Skeletal muscle tissue (tissue), 3 donors: ENCODE measurements at regions not wholly inside any gene's neighbourhood (a gene's known extent, or its start where the extent isn't known, plus 50 kb on each side); places are given as distances from the start of the nearest gene placed in this dataset.

ENCODE experiments used
- H3K27ac ChIP-seq: one replicate; pipeline ENCODE4 v1.7.0; 2013; ENCODE audit warnings: mild to moderate bottlenecking, low read depth, low read length, inconsistent platforms
- H3K27me3 ChIP-seq, 3 donors: one replicate each; pipeline ENCODE4 v1.7.0; 2013; ENCODE audit warnings: low read length in 3 of 3; ENCODE audit not compliant: control insufficient read depth in 3 of 3, insufficient read depth in 3 of 3
- H3K36me3 ChIP-seq, 3 donors: one replicate each; pipeline ENCODE4 v1.7.0; 2013; ENCODE audit warnings: low read length in 3 of 3; ENCODE audit not compliant: control insufficient read depth in 3 of 3, insufficient read depth in 3 of 3
- H3K4me1 ChIP-seq, 3 donors: one replicate each; pipeline ENCODE4 v1.7.0; 2013; ENCODE audit warnings: low read length in 3 of 3, mild to moderate bottlenecking in 3 of 3; ENCODE audit not compliant: control insufficient read depth in 3 of 3, insufficient read depth in 3 of 3
- H3K4me3 ChIP-seq, 3 donors: one replicate each; pipeline ENCODE4 v1.7.0; 2013; ENCODE audit warnings: low read length in 3 of 3
- H3K9ac ChIP-seq, 3 donors: one replicate each; pipeline ENCODE4 v1.7.0; 2013; ENCODE audit warnings: low read length in 3 of 3, mild to moderate bottlenecking in 3 of 3, moderate library complexity in 2 of 3, low read depth in 1 of 3
- H3K9me3 ChIP-seq, 3 donors: one replicate each; pipeline ENCODE4 v1.7.0; 2013; ENCODE audit warnings: low read length in 3 of 3; ENCODE audit not compliant: control insufficient read depth in 3 of 3
- donor health status: Osteomylitis.

- Histone ChIP-seq H3K36me3 (peaks cover 0 to 4% (median 0%) of the 10 kb centered on the region in 3 donors), H3K4me1 (peaks cover 13 to 37% (median 32%) of the 10 kb centered on the region in 3 donors), H3K4me3 (no peak overlapping the region), H3K27ac (peak overlapping the region; percentile 56), H3K9me3 (no peaks in the 10 kb centered on the region), H3K27me3 (no peaks in the 10 kb centered on the region), H3K9ac (peak overlapping the region in 1 of 3 donors; percentile 66)
Observed at GRCh38 chr14:100471441-100472093, 115.7 kb downstream of the BEGAIN start.

GRCh38 chr14:100472094-100472455, 115.1 kb downstream of the BEGAIN start:
- Histone ChIP-seq H3K36me3 (peaks cover 0 to 4% (median 0%) of the 10 kb centered on the region in 3 donors), H3K9me3 (no peaks in the 10 kb centered on the region), H3K27ac (peak overlapping the region; percentile 56), H3K9ac (peak overlapping the region in 2 of 3 donors; percentile 25 to 66), H3K4me1 (peaks cover 13 to 39% (median 35%) of the 10 kb centered on the region in 3 donors), H3K27me3 (no peaks in the 10 kb centered on the region), H3K4me3 (no peak overlapping the region)

- H3K36me3 ChIP-seq: peaks cover 0 to 4% (median 0%) of the 10 kb centered on the region in 3 donors
- H3K9ac ChIP-seq: peak overlapping the region in 1 of 3 donors; percentile 66
- no peak overlapping the region for H3K4me3 ChIP-seq
- peak overlapping the region; percentile 56 for H3K27ac ChIP-seq
- H3K4me1 ChIP-seq: peaks cover 13 to 39% (median 35%) of the 10 kb centered on the region in 3 donors
- H3K9me3 ChIP-seq: no peaks in the 10 kb centered on the region
- H3K27me3 ChIP-seq: no peaks in the 10 kb centered on the region
Observed at GRCh38 chr14:100472491-100472890, 114.7 kb downstream of the BEGAIN start.

GRCh38 chr14:100473249-100473648, 114.0 kb downstream of the BEGAIN start:
- no peak overlapping the region for H3K27ac ChIP-seq
- H3K27me3 ChIP-seq: no peaks in the 10 kb centered on the region
- no peaks in the 10 kb centered on the region for H3K9me3 ChIP-seq
- H3K36me3 ChIP-seq: peaks cover 0 to 4% (median 0%) of the 10 kb centered on the region in 3 donors
- no peak overlapping the region for H3K9ac ChIP-seq
- H3K4me1 ChIP-seq: peaks cover 13 to 39% (median 35%) of the 10 kb centered on the region in 3 donors
- no peak overlapping the region for H3K4me3 ChIP-seq

GRCh38 chr14:100474196-100474595, 113.0 kb downstream of the BEGAIN start:
- H3K4me3 ChIP-seq: no peak overlapping the region
- peaks cover 13 to 39% (median 35%) of the 10 kb centered on the region in 3 donors for H3K4me1 ChIP-seq
- H3K9me3 ChIP-seq: no peaks in the 10 kb centered on the region

GRCh38 chr14:100475268-100475667, 111.9 kb downstream of the BEGAIN start:
- Histone ChIP-seq H3K9me3 (no peaks in the 10 kb centered on the region), H3K4me3 (no peak overlapping the region), H3K9ac (no peak overlapping the region), H3K36me3 (no peaks in the 10 kb centered on the region), H3K27ac (no peak overlapping the region), H3K27me3 (no peaks in the 10 kb centered on the region), H3K4me1 (peaks cover 13 to 39% (median 35%) of the 10 kb centered on the region in 3 donors)

More at GRCh38 chr14:100474196-100474595, 113.0 kb downstream of the BEGAIN start:
- H3K9ac ChIP-seq: no peak overlapping the region
- H3K36me3 ChIP-seq: peaks cover 0 to 4% (median 0%) of the 10 kb centered on the region in 3 donors
- no peak overlapping the region for H3K27ac ChIP-seq
- no peaks in the 10 kb centered on the region for H3K27me3 ChIP-seq

- H3K4me3 ChIP-seq: peak overlapping the region in 1 of 3 donors; percentile 13
- H3K4me1 ChIP-seq: peaks cover 13 to 36% (median 30%) of the 10 kb centered on the region in 3 donors
- H3K9ac ChIP-seq: peak overlapping the region in 1 of 3 donors; percentile 50
- H3K27ac ChIP-seq: peak overlapping the region; percentile 59
- H3K27me3 ChIP-seq: no peaks in the 10 kb centered on the region
- no peaks in the 10 kb centered on the region for H3K36me3 ChIP-seq
- no peaks in the 10 kb centered on the region for H3K9me3 ChIP-seq
Observed at GRCh38 chr14:100476012-100476822, 111.0 kb downstream of the BEGAIN start.

- no peak overlapping the region for H3K9ac ChIP-seq
- no peak overlapping the region for H3K27ac ChIP-seq
- H3K4me3 ChIP-seq: no peak overlapping the region
- H3K9me3 ChIP-seq: no peaks in the 10 kb centered on the region
- H3K4me1 ChIP-seq: peaks cover 0 to 2% (median 0%) of the 10 kb centered on the region in 3 donors
- no peaks in the 10 kb centered on the region for H3K27me3 ChIP-seq
- peaks cover 0 to 10% (median 2%) of the 10 kb centered on the region in 3 donors for H3K36me3 ChIP-seq
Observed at GRCh38 chr14:100484531-100485267, 102.5 kb downstream of the BEGAIN start.

- Histone ChIP-seq H3K27ac (no peak overlapping the region), H3K27me3 (no peaks in the 10 kb centered on the region), H3K9me3 (no peaks in the 10 kb centered on the region), H3K4me3 (no peak overlapping the region), H3K9ac (no peak overlapping the region), H3K36me3 (peaks cover 0 to 10% (median 2%) of the 10 kb centered on the region in 3 donors), H3K4me1 (peaks cover 0 to 3% (median 0%) of the 10 kb centered on the region in 3 donors)
Observed at GRCh38 chr14:100486025-100486828, 101.0 kb downstream of the BEGAIN start.
